Right cardiac atrium (tissue), 5 donors: ENCODE measurements at regions not wholly inside any gene's neighbourhood (a gene's known extent, or its start where the extent isn't known, plus 50 kb on each side); places are given as distances from the start of the nearest gene placed in this dataset.

Experiments
- ATAC-seq, 2 donors: fragments of 200-7000 bp; cut with Tn5 transposase; one replicate each; pipeline versions ENCODE4 v1.8.0 to v1.9.1; 2020; ENCODE audit warnings: moderate library complexity in 2 of 2, mild to moderate bottlenecking in 1 of 2
- DNase-seq, 3 donors: peaks; one replicate each; pipeline ENCODE4 v3.0.0-alpha.2; 2020
- H3K27ac ChIP-seq: one replicate; pipeline ENCODE4 v1.5.1; 2013; ENCODE audit warnings: mild to moderate bottlenecking, low read length, control low read depth, moderate library complexity
- H3K27me3 ChIP-seq: one replicate; pipeline ENCODE4 v1.6.1; 2013; ENCODE audit not compliant: control insufficient read depth, insufficient read depth
- H3K4me1 ChIP-seq: one replicate; pipeline ENCODE4 v1.6.1; 2013; ENCODE audit warnings: low read length; ENCODE audit not compliant: control insufficient read depth, insufficient read depth
- H3K4me3 ChIP-seq: one replicate; pipeline ENCODE4 v1.5.1; 2013; ENCODE audit warnings: low read length, control low read depth
- H3K9me3 ChIP-seq: one replicate; pipeline ENCODE4 v1.6.1; 2013; ENCODE audit warnings: low read length; ENCODE audit not compliant: control insufficient read depth
- WGBS: extraction: QIAGEN DNeasy Blood & Tissue Kit; methylation state at CpG from one replicate; pipeline ENCODE4 v1.1.7; 2013; 5-methylcytosine and 5-hydroxymethylcytosine counted together
- intact Hi-C, 4 donors: fragments of 100-400 bp; cut with DNase I; formaldehyde crosslinking; loops; one replicate each; pipeline versions ENCODE4 v1.11.0 to v1.14.0; 2022 to 2023
- donor health status: healthy with polysubstance abuse.
- donor health status: DM: no; HTN: yes; CAD: no.
- donor health status: DM: no; HTN: no; CAD: no.
- donor health status: DM: no; HTN: yes; CAD: no; lungs with severe emphysema.
- donor health status: DM: yes; HTN: yes; CAD: no.

GRCh38 chr6:144855812-144856531 is 570.8 kb downstream of the UTRN start:
- Histone ChIP-seq H3K27ac (no peak overlapping the region), H3K27me3 (no peaks in the 10 kb centered on the region), H3K4me1 (no peaks in the 10 kb centered on the region), H3K4me3 (no peak overlapping the region), H3K9me3 (no peaks in the 10 kb centered on the region)
- intact Hi-C loops, result no loop called here
- no peak for ATAC-seq
- 93% methylated on average over 2 of the region's 2 CpGs for WGBS
- no peak for DNase-seq

- no peak overlapping the region for H3K4me3 ChIP-seq
- H3K9me3 ChIP-seq, result no peaks in the 10 kb centered on the region
- no peak for DNase-seq
- no peak for ATAC-seq
- intact Hi-C loops, result no loop called here
- H3K27me3 ChIP-seq, result no peaks in the 10 kb centered on the region
- H3K27ac ChIP-seq, result no peak overlapping the region
- no peaks in the 10 kb centered on the region for H3K4me1 ChIP-seq
- WGBS, result 94% methylated on average over 3 of the region's 3 CpGs
Measured at GRCh38 chr6:144856622-144857021, 571.5 kb downstream of the UTRN start.

GRCh38 chr6:144857086-144857485 is 572.0 kb downstream of the UTRN start:
- DNase-seq (no peak), ATAC-seq (no peak)
- H3K27me3 ChIP-seq, result no peaks in the 10 kb centered on the region
- no peak overlapping the region for H3K27ac ChIP-seq
- 70% methylated on average over 3 of the region's 3 CpGs for WGBS
- intact Hi-C loops, result no loop called here
- no peaks in the 10 kb centered on the region for H3K9me3 ChIP-seq
- no peak overlapping the region for H3K4me3 ChIP-seq
- no peaks in the 10 kb centered on the region for H3K4me1 ChIP-seq

- WGBS, result 77% methylated on average over 2 of the region's 2 CpGs
- intact Hi-C loops, result no loop called here
- Histone ChIP-seq H3K27ac (no peak overlapping the region), H3K27me3 (no peaks in the 10 kb centered on the region), H3K4me3 (no peak overlapping the region), H3K4me1 (no peaks in the 10 kb centered on the region), H3K9me3 (no peaks in the 10 kb centered on the region)
- no peak for ATAC-seq
- no peak for DNase-seq
Measured at GRCh38 chr6:144862769-144863168, 577.6 kb downstream of the UTRN start.

GRCh38 chr6:144867761-144868160 is 582.6 kb downstream of the UTRN start:
- Histone ChIP-seq H3K9me3 (no peaks in the 10 kb centered on the region), H3K27me3 (no peaks in the 10 kb centered on the region), H3K4me1 (no peaks in the 10 kb centered on the region), H3K4me3 (no peak overlapping the region), H3K27ac (no peak overlapping the region)
- WGBS, result 44% methylated on average over 2 of the region's 2 CpGs
- intact Hi-C loops, result no loop called here
- no peak for ATAC-seq
- no peak for DNase-seq

GRCh38 chr6:144870782-144871181 is 585.6 kb downstream of the UTRN start:
- Histone ChIP-seq H3K27me3 (no peaks in the 10 kb centered on the region), H3K4me1 (no peaks in the 10 kb centered on the region), H3K9me3 (peaks cover 2% of the 10 kb centered on the region), H3K27ac (no peak overlapping the region), H3K4me3 (no peak overlapping the region)
- WGBS, result 53% methylated on average over 2 of the region's 2 CpGs
- ATAC-seq (no peak), DNase-seq (no peak)
- intact Hi-C loops, result no loop called here

- H3K27me3 ChIP-seq, result no peaks in the 10 kb centered on the region
- intact Hi-C loops, result no loop called here
- 96% methylated on average over 1 of the region's 1 CpG for WGBS
- H3K9me3 ChIP-seq, result peaks cover 2% of the 10 kb centered on the region
- H3K27ac ChIP-seq, result no peak overlapping the region
- DNase-seq, result no peak
- ATAC-seq, result no peak
- no peaks in the 10 kb centered on the region for H3K4me1 ChIP-seq
- H3K4me3 ChIP-seq, result no peak overlapping the region
Measured at GRCh38 chr6:144873623-144874378, 588.7 kb downstream of the UTRN start.

GRCh38 chr6:144876689-144877088 is 591.6 kb downstream of the UTRN start:
- H3K4me3 ChIP-seq, result no peak overlapping the region
- H3K27ac ChIP-seq, result no peak overlapping the region
- no peaks in the 10 kb centered on the region for H3K27me3 ChIP-seq
- ATAC-seq (no peak), DNase-seq (no peak)
- intact Hi-C loops, result no loop called here
- H3K4me1 ChIP-seq, result no peaks in the 10 kb centered on the region
- H3K9me3 ChIP-seq, result peaks cover 2% of the 10 kb centered on the region
- 95% methylated on average over 2 of the region's 2 CpGs for WGBS

- WGBS, result 53% methylated on average over 1 of the region's 1 CpG
- ATAC-seq, result no peak
- Histone ChIP-seq H3K4me3 (no peak overlapping the region), H3K27me3 (no peaks in the 10 kb centered on the region), H3K27ac (no peak overlapping the region), H3K4me1 (no peaks in the 10 kb centered on the region), H3K9me3 (peaks cover 2% of the 10 kb centered on the region)
- intact Hi-C loops, result no loop called here
- no peak for DNase-seq
Measured at GRCh38 chr6:144877118-144877517, 592.0 kb downstream of the UTRN start.

- Histone ChIP-seq H3K9me3 (peaks cover 2% of the 10 kb centered on the region), H3K27ac (no peak overlapping the region), H3K4me1 (no peaks in the 10 kb centered on the region), H3K27me3 (no peaks in the 10 kb centered on the region), H3K4me3 (no peak overlapping the region)
- ATAC-seq (no peak), DNase-seq (no peak)
- intact Hi-C loops, result no loop called here
- WGBS, result 27% methylated on average over 5 of the region's 5 CpGs
Measured at GRCh38 chr6:144878577-144878976, 593.4 kb downstream of the UTRN start.

- WGBS, result 67% methylated on average over 3 of the region's 3 CpGs
- Histone ChIP-seq H3K27ac (no peak overlapping the region), H3K9me3 (no peaks in the 10 kb centered on the region), H3K27me3 (no peaks in the 10 kb centered on the region), H3K4me3 (no peak overlapping the region), H3K4me1 (no peaks in the 10 kb centered on the region)
- intact Hi-C loops, result no loop called here
- DNase-seq, result no peak
- no peak for ATAC-seq
Measured at GRCh38 chr6:144879436-144879835, 594.3 kb downstream of the UTRN start.
